HL-60 (cell line): ENCODE measurements at regions not wholly inside any gene's neighbourhood (a gene's known extent, or its start where the extent isn't known, plus 50 kb on each side); places are given as distances from the start of the nearest gene placed in this dataset.

ENCODE experiments used
- GABPA ChIP-seq: IDR thresholded peaks from 2 replicates; pipeline ENCODE4 v1.6.1; 2012; ENCODE audit warnings: low read depth
- TF ChIP-seq, protein P1 (sequence below): IDR thresholded peaks from 2 replicates; pipeline ENCODE4 v1.6.1; 2012; ENCODE audit warnings: low read depth; ENCODE audit not compliant: insufficient replicate concordance

GRCh38 chr18:46411867-46412690 lies 244.9 kb downstream of the LOXHD1 start:
- TF ChIP-seq, protein P1, sequence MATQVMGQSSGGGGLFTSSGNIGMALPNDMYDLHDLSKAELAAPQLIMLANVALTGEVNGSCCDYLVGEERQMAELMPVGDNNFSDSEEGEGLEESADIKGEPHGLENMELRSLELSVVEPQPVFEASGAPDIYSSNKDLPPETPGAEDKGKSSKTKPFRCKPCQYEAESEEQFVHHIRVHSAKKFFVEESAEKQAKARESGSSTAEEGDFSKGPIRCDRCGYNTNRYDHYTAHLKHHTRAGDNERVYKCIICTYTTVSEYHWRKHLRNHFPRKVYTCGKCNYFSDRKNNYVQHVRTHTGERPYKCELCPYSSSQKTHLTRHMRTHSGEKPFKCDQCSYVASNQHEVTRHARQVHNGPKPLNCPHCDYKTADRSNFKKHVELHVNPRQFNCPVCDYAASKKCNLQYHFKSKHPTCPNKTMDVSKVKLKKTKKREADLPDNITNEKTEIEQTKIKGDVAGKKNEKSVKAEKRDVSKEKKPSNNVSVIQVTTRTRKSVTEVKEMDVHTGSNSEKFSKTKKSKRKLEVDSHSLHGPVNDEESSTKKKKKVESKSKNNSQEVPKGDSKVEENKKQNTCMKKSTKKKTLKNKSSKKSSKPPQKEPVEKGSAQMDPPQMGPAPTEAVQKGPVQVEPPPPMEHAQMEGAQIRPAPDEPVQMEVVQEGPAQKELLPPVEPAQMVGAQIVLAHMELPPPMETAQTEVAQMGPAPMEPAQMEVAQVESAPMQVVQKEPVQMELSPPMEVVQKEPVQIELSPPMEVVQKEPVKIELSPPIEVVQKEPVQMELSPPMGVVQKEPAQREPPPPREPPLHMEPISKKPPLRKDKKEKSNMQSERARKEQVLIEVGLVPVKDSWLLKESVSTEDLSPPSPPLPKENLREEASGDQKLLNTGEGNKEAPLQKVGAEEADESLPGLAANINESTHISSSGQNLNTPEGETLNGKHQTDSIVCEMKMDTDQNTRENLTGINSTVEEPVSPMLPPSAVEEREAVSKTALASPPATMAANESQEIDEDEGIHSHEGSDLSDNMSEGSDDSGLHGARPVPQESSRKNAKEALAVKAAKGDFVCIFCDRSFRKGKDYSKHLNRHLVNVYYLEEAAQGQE: no peak
- TF ChIP-seq GABPA: no peak
